ENCODE measurements at regions not wholly inside any gene's neighbourhood (a gene's known extent, or its start where the extent isn't known, plus 50 kb on each side); places are given as distances from the start of the nearest gene placed in this dataset.
A peak's percentile ranks its signal among the peaks of the same experiment; 100 is the strongest.

DNA sequence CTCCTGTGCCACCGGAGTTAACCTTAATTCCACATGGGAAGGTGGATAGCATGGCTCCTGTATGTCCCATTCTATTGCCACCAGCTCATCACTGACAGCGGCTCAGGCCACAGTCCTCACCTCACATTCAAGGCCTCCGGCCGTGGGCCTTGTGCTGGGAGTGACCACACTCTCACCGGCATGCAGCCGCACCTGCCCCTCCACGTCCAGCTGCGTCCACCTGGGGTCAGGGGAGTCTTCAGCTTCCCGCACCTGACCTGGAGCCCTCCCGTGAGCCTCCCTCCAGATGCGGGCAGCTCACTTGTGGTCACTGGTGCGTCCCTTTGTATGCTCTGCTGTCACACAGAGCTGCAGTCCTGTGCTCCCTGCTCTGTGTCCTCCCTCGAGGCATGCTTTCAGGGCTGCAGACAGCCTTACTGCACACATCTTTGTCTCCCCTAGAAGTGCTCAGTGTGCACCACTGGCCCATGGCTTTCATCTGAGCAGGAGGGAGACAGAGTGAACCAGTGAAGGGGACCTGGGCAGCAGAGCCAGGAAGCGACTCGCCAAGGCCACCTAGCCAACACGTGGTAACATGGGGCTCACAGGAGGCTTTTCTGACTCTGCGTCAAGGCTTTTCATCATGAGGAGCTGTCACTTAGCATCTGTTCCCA is 210.1 kb downstream of the ERCC6L2 start:
- Mint-ChIP-seq H3K36me3 (no peaks in the 10 kb centered on the region), H3K9me3 (peaks cover 0 to 4% of the 10 kb centered on the region in 2 donors), H3K27ac (no peak overlapping the region)
- ATAC-seq, result no peak
- no peak for DNase-seq (ENCODE audit: low spot score in 2 of 2)

DNA sequence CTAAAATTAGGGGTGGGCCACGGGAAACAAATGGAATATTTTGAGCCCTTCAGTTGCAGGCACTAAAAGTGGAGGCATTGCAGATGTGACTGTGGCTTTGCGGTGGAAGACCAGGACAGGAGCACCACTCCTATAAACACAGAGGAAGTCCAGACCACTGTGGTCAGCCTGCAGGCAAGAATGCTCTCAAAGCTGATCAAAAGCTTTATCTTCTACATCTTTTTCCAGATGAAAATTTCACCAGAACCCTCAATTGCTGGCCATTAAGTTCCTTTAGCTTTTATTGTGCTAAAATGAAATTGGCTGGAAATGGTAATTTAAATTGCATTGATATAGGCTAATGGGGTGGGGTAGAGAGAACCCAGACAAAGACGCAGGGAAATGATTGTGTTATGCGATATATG is 208.8 kb downstream of the ERCC6L2 start:
- Mint-ChIP-seq H3K36me3 (no peaks in the 10 kb centered on the region), H3K9me3 (peaks cover 0 to 4% of the 10 kb centered on the region in 2 donors), H3K27ac (no peak overlapping the region)

DNA sequence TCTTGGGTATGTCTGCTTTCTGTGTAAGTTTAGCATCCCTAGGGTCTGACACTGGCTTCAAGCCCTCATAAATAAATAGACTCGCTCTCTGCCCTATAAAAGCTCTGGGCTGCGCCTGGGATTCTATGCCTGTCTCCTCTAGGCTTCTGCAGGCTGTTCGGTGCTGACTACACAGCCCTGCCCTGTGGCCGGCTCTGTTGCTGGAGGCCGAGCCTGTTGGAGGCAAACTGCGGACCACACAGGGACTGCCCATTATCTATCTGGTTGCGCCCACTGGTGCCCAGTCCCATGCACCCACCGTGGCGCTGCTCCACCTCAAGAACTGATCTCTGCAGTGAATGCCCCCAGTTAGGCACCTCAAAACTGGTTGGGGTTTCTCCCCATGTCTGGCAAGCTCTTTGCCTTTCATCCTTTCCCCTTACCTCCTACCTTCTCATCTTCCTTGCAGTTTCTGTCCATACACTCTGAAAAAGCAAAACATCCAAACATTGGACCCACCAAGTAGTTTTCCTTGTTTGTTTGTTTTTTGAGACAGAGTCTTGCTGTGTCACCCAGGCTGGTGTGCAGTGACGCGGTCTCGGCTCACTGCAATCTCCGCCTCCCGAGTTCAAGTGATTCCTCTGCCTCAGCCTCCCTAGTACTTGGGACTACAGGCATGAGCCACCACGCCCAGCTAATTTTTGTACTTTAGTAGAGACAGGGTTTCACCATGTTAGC is 207.2 kb downstream of the ERCC6L2 start:
- Mint-ChIP-seq H3K27ac (no peak overlapping the region), H3K9me3 (no peaks in the 10 kb centered on the region), H3K36me3 (no peaks in the 10 kb centered on the region)
- DNase-seq (ENCODE audit: low spot score in 2 of 2), result no peak
- ATAC-seq, result no peak

More for the DNA sequence above, 208.8 kb downstream of the ERCC6L2 start:
- ATAC-seq, result no peak
- DNase-seq (ENCODE audit: low spot score in 2 of 2), result no peak

DNA sequence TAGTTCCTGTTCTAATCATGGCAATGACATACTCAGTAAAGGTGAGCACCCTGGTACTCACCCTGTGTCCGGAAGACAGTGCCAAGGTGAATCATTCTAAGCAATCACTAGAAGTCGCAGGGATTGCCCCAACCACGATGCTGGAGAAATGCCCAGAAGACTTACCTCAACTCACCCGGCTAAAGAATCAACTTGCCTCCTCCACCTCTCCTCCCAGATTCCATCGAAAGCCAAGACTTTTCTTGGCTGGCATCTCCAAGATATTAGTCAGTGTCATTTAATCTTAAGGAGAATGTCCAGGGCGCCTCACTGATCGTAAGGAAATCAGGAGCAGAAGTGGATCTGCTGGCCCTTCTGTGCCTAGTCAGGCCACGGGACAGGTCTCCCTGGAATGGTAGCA is 204.9 kb downstream of the ERCC6L2 start:
- H3K27ac Mint-ChIP-seq, result no peak overlapping the region
- ATAC-seq (no peak), DNase-seq (ENCODE audit: low spot score in 2 of 2) (no peak)
- no peaks in the 10 kb centered on the region for H3K36me3 Mint-ChIP-seq
- no peaks in the 10 kb centered on the region for H3K9me3 Mint-ChIP-seq

DNA sequence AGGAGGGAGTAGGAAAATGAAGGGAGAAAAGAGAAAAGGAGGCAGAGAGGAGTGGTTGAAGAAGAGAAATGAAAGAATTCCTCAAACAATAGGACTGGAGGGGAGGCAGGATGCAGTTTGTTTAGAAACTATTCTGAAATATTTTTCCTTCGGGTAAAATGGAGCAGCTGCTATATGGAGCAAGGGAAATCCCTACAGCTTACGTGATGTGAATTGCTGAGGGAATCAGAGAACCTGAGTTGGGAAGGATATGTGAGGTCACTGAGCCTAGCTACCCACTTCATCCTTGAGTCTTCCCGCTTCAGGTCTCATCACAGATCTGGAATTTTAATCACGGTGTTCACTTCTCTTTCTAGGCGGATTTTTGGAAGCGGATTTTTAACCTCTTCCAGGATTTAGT is 204.3 kb downstream of the ERCC6L2 start:
- H3K36me3 Mint-ChIP-seq, result no peaks in the 10 kb centered on the region
- no peak overlapping the region for H3K27ac Mint-ChIP-seq
- DNase-seq (ENCODE audit: low spot score in 2 of 2) (no peak), ATAC-seq (no peak)
- no peaks in the 10 kb centered on the region for H3K9me3 Mint-ChIP-seq

DNA sequence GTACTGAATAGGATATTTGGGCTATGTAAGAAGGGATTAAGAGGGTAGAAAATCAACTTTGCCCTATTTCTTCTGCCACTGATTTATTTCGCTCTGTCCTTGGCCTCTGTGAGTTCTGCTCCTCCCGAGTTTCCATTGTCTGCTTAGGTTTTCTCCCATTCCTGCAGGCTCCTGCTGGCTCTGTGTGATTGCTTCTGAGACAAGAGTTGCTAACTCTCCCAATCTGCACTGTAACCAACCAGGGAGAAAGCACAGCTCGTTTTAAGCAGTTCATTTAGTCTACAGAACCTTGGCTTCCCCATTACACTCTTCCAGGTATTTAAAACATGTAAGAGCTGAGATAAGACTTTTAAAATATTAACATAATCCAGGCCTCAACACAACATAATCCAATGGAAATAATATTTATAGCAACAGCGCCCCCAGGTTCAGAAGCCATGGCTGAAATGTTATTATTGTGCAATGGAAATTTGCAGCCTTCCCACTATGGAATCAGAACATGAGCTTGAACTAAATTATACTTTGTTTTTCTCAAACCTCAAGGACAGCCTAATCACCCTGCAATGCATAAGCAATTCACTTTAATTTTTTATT is 203.5 kb downstream of the ERCC6L2 start:
- Mint-ChIP-seq H3K27ac (no peak overlapping the region), H3K9me3 (no peaks in the 10 kb centered on the region), H3K36me3 (no peaks in the 10 kb centered on the region)
- no peak for ATAC-seq
- DNase-seq (ENCODE audit: low spot score in 2 of 2), result no peak

DNA sequence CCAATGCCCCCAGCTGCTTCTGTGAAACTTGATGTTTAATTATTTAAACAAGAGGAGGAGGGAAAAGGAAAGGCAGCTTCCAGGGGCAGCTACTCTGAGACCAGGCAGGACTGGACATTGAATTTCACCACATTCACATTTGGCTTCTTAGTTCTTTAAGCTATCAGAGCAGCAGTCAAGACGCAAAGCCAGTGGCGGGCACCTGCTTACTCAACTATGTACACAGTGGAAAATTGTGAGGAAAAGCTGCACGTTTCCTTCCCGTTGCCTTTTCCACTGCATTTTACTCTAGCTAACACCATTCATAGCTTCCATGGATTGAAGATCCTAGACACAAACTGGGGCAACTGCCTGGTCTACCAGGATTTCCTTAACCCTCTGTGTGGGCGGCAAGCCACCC is 200.3 kb downstream of the ERCC6L2 start:
- no peak for DNase-seq (ENCODE audit: low spot score in 2 of 2)
- no peak overlapping the region for H3K27ac Mint-ChIP-seq
- no peak for ATAC-seq
- H3K36me3 Mint-ChIP-seq, result no peaks in the 10 kb centered on the region
- H3K9me3 Mint-ChIP-seq, result no peaks in the 10 kb centered on the region

DNA sequence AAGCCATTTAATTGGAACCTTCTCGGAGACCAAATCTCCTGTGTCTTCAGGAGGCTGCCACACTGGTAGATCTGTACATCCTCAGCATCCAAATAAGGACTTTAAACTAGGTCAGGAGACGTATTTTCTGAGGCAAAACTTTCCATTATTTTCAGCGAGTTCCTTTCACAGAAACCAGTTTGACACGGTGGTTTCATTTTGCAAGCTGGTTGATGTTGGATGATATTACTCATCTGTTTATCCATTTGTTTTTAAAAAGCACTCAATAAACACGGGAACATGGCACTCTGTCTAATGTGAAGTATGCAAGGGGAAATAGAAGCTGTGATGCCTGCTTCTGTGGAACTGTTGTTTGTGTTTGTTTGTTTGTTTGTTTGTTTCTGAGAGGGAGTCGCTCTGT is 199.6 kb downstream of the ERCC6L2 start:
- Mint-ChIP-seq H3K36me3 (no peaks in the 10 kb centered on the region), H3K27ac (no peak overlapping the region), H3K9me3 (no peaks in the 10 kb centered on the region)
- DNase-seq (ENCODE audit: low spot score in 2 of 2), result no peak
- no peak for ATAC-seq

DNA sequence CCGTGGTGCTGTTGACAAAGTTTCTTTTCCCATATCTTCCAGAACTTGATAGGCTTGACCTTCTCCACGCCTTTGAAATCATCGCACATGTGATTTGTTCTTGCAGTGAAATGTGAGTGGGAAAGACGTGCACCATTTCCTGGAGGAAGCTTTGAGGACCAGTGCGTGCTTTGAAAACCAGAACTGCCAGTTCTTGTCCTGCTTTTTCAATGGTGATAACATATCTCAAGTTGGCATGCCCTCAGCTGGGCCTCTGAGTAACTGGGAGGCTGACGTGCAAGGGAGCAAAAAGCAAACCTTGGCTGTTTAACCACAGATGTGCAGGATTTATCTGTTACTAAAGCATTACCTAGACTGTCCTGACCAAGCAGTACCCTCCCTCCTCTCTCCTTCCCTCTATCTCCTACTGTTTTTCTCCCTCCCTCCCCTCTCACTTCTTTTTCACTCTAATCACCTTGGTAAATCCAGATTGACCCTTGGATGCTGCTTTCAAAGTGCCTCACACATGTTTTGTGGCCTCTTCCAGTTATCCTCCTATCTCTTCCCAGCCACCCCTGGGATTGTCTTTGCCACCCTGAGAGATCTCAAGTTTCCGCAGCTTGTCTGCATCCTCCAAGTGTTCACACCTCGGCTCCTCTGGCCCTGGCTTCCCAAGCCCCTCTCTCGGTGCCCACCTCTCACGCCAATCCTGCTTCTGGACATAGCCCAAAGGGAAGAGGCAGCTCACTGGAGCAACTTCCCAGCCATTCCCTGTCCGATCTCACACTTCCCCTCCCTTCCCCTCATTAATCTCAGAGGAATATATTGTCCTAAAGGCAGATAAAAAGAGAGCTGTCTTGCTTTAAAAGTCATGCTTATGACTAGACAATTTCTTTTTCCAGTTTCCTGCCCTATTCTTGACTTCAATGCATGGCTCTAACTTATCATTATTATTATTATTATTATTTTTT is 198.3 kb downstream of the ERCC6L2 start:
- no peak for DNase-seq (ENCODE audit: low spot score in 2 of 2)
- no peaks in the 10 kb centered on the region for H3K9me3 Mint-ChIP-seq
- no peaks in the 10 kb centered on the region for H3K36me3 Mint-ChIP-seq
- ATAC-seq, result no peak
- no peak overlapping the region for H3K27ac Mint-ChIP-seq

DNA sequence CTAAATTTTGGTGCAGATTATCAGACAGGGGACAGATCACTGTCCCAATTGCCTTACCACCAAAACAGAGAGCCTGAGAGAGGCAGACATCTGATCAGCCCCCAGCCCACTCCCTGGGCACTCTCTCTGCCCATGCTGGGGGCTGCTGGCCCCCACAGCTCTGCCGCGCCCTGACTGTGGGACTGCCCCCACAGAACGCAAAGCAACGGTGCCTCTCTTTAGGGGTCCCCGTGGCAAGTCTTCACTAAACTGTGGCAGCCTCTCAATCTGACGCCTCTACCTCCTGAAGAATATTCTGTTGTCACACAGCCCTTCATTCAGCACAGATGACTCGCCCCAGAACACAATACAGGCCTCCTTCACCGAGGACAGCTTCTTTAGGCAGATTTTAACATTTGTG is 197.4 kb downstream of the ERCC6L2 start:
- ATAC-seq (no peak), DNase-seq (ENCODE audit: low spot score in 2 of 2) (no peak)
- Mint-ChIP-seq H3K36me3 (no peaks in the 10 kb centered on the region), H3K9me3 (no peaks in the 10 kb centered on the region), H3K27ac (no peak overlapping the region)

DNA sequence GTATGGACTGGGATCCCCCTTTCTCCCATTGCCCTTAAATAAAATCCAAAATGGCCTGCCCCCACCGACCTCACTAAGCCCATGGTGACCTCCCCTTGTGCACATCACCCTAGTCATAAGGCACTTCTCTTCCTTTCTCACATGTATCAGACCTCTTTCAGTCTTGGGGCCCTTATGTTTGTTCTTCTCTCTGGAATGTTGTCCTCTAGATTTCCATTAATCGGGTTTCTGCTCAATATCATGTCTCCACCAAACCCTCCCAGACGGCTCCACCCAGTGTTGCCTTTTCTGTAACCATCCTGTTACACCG is 196.3 kb downstream of the ERCC6L2 start:
- no peaks in the 10 kb centered on the region for H3K9me3 Mint-ChIP-seq
- no peaks in the 10 kb centered on the region for H3K36me3 Mint-ChIP-seq
- H3K27ac Mint-ChIP-seq, result no peak overlapping the region
- DNase-seq (ENCODE audit: low spot score in 2 of 2) (no peak), ATAC-seq (no peak)

DNA sequence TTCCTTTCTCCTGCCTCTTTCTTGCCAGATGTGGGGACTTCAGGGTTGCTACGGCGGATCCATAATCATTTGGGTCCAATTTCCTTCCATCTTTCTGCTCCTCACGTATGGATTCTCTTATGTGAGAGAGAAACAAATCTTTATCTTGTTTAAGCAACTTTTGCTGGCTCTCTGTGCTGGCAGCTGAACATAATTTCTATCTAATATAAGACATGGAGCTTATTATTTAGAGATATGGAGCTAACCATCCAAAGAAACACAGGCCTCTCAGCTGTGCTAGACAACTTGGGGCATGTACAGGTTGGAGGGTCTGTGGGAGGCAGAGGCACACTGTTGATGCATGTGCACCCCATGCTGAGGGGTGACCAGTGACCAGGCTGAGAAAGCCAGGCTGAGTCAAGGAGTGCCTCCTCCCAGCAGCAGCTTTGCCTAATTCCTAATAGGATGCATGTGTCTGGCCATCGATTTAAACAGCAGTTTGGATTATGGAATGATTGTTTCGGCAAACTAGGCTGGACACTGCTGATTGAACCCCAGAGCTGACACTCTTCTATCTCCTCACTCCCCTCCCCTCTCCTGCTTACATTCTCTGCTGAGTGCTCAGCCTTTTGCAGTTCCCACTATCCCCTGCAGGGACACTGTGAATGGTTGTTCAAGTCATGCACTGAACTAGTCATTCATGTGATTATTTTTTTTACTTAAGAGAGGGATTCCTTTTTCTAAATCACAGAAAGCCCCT is 195.8 kb downstream of the ERCC6L2 start:
- Mint-ChIP-seq H3K36me3 (no peaks in the 10 kb centered on the region), H3K27ac (no peak overlapping the region), H3K9me3 (no peaks in the 10 kb centered on the region)
- no peak for DNase-seq (ENCODE audit: low spot score in 2 of 2)
- ATAC-seq, result peak; percentile 53 to 61

DNA sequence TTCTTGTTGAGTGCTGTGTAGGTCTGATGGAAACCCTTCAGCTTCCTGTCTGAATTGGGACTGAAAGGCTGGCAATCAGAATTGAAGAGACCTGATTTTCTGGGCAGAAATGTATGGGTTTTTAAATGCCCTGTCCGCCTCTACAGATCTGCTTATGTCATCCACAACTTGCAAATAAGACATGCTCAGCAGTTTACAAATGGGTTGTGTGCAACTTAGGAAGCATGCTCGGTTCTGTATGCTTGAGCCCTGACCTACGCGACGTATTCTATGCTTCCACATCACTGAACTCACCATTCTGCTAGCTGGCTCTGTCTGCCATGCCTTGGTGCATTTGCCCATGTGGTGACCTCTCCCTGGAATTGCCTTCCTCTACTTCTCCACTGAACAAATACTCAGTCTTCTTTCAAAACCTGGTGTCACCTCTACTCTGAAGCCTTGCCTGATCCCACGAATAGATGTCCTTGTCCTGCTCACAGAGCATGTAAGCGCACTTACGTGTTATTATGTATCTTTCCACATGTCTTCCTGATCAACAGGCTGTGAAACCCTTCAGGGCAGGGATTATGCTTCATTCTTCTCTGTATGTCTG is 194.2 kb downstream of the ERCC6L2 start:
- ATAC-seq (no peak), DNase-seq (ENCODE audit: low spot score in 2 of 2) (no peak)
- H3K36me3 Mint-ChIP-seq, result no peaks in the 10 kb centered on the region
- H3K27ac Mint-ChIP-seq, result no peak overlapping the region
- no peaks in the 10 kb centered on the region for H3K9me3 Mint-ChIP-seq

DNA sequence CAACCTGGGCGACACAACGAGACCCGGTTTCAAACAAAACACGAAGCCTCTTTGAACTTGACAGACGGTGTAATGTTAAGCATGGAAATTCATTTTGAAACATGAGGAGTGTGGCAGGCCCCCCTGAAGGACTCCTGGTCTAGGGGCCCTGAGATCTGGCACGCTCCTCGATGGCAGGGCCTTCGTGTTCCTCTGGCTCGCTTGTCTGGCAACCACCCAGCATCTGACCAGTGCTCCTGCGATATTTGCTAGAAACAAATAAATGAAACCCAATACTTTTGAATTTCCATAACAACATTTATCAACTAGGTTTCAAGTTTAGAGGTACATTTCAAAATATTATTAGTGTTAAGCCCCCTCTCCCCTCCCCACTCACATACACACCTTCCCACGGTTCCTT is 193.0 kb downstream of the ERCC6L2 start:
- Mint-ChIP-seq H3K27ac (no peak overlapping the region), H3K9me3 (no peaks in the 10 kb centered on the region), H3K36me3 (no peaks in the 10 kb centered on the region)
- no peak for DNase-seq (ENCODE audit: low spot score in 2 of 2)
- no peak for ATAC-seq

DNA sequence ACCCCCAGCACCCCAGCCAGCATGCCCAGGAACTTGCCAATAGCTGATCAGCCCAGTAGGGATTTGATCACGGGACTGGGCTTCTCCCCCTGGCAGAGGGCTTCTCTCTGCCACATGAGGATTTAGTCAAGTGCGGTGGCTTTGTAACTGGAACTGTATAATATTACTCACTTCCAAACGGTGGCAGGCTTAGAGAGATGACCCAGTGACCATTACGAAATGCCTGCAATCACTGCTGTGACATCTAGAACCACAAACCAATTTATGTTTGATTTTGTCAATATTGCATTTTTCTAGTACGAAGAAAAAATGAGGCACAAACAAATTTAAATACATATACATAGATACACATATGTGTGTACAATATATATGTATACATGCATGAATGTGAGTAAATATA is 192.1 kb downstream of the ERCC6L2 start:
- Mint-ChIP-seq H3K36me3 (no peaks in the 10 kb centered on the region), H3K9me3 (no peaks in the 10 kb centered on the region), H3K27ac (no peak overlapping the region)
- DNase-seq (ENCODE audit: low spot score in 2 of 2) (no peak), ATAC-seq (no peak)

DNA sequence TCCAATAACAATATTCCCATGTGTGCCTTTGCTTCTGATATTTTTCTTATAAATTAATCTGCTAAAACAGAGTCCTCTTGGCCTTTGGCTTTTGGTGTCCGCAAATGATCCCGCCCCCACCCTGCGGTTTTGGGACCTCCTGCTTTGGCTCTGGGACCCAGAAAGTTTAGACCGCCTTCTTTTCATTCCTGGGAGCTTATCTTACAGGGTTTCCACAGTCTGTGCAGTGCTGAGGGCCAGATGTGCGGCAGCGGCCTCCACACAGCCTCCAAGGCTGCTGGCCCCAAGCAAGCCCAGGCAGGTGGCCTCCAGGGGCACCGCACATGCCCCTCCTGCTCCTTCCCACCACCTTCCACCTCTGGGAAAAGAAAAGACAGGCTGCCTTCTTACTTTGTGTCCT is 191.5 kb downstream of the ERCC6L2 start:
- no peak for DNase-seq (ENCODE audit: low spot score in 2 of 2)
- ATAC-seq, result no peak
- no peaks in the 10 kb centered on the region for H3K9me3 Mint-ChIP-seq
- H3K36me3 Mint-ChIP-seq, result no peaks in the 10 kb centered on the region
- no peak overlapping the region for H3K27ac Mint-ChIP-seq
